SK-N-DZ (cell line): ENCODE measurements at regions not wholly inside any gene's neighbourhood (a gene's known extent, or its start where the extent isn't known, plus 50 kb on each side); places are given as distances from the start of the nearest gene placed in this dataset.

Experiments used
- DNase-seq: peaks from one replicate; pipeline ENCODE4 v3.0.0-alpha.2; 2015; ENCODE audit warnings: low spot score

DNA sequence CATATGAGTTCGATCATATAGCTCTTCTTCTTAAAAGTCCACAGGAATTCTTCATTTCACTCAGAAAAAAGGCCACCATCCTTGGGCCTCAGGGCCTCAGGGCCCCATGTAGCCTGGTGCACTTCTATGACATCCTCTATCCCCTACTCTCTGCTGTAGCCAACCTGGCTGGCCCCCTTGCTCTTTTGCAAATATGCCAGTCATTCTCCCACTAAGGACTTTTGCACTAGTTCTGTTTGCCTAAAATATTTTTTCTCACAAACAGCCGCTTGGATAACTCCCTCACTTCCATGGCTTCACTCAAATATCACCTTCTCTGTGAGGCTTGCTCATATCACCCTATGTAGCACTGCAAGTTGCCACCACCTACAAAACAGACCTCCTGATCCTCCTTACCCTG, 604.7 kb upstream of the JAG1 start:
- DNase-seq = no peak

DNA sequence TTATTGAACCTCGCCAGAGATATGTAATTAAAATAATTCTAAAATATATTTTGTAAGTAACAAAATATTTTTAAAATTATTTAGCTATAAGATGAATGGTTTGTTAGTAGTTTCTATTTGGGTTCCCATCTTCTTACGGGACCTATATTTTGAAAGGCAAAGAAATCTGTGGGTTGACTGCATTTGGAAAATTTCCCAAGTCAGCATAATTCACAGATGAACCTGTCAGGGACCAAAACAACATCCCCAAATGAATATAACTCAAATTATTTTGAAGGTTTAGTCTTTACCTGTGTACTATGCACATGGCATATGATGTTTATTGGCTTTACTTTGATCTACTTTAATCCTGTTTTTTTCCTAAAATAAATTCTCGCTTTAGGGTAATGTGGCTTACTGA, 607.4 kb upstream of the JAG1 start:
- DNase-seq = no peak

DNA sequence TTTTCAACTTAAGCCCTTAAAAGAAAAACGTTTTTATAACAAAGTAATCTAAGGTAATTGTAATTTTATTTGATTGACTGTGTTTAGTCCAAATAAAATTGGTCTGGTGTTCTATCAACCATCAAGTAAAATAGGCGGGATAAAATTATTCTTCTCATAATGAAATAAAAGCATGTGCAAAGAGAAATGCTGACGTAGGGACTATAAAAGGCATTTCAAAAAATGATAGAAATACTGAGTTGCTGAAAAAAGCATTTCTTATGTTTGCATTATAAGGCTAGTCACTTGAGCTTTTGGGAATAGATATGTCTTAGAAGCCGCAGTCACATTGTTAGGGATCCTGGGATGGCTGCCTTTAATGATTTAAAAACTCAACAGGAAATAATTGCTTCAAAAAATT, 608.0 kb upstream of the JAG1 start:
- DNase-seq = no peak

DNA sequence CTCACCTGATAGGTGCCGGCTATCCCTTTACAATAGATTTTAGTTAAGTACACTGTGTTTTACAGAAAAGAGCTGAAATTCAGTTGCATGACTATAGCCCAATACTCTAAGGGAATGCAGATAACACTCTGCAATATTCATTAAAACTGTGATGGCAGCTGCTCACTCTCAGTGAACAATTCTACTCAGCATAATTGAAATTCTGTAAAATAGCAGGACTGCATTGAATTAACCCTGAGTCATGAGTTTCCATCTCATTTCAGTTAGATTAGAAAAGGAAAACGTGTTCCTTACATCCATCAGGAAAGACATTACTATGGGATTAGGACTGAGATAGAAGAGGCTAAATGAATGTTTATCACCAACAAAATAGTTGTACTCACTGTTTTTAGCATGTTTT, 613.3 kb upstream of the JAG1 start:
- no peak for DNase-seq

DNA sequence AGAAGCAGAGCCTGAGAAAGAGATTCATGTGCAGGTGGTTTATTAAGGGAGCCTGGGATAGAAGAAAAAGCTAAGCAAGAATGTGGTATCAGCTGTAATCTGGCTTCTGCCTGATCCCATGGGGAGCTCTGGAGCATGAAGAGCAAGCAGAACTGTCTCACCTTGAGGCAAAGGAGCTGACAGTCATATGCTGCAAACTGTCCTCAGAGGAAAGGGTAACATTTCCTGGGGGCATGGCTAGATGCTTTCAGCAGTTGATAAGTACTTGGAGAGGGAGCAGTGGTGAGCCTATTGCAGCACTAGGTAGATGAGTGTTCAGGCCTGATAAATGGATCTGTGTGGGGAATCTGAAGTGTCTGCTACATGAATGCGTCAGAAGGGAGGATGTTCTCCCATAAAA, 621.5 kb upstream of the BTBD3 start:
- DNase-seq = no peak

DNA sequence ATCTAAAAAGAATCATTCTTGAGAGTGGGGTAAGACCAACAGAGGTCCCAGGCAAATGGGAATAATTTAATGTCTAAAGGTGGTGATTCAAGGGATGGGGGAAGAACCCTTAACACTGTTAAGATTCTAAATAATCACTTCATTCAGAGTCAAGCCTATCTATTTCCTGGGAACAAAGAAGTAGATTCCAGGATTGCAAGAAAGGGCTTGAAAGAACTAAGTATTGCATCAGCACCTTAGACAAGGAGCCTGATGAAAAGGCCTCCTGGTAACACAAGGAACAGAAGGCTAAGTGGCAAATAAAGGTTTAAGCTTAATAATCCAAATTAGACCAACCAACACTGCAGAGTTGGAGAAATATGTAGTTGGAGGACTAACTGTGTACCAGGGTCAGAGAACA, 620.7 kb upstream of the BTBD3 start:
- no peak for DNase-seq

DNA sequence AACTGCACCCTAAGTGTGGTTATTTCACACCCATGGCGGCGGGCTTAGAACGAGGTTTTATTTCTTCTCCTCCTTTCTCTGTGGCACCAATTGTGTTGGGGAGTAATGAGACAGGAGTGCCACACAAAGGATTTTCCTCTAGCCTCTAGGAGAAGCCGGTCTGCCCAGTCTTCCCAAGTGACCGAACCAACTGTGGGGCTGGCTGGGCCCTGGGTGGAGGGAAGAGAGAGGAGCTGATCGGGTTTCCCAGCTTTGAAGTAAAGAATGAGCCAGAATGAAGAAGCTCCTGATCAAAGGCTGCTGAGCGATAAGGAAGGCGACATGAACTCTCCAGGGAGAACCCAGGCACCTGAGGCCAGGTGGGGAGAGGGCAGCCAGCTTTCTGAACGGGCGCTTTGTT, 616.0 kb upstream of the BTBD3 start:
- no peak for DNase-seq

DNA sequence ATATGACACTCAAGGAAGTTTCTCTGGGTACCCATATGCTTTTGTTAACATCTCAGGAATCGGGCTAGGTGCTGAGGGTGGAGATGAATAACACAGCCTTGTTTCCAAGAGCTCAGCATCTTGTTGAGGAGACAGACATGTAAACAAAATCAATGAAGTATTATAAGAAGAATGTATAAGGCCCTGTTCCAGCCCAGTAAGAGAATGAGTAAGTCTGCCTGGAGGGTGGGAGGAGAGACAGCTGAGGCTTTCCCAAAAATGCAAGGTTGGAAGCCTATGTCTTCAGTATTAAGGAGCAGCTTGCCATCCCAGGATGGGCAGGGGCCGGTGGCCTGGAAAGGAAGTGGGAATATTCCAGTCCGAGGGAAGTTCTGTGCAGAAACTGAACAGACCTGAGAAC, 615.3 kb upstream of the BTBD3 start:
- no peak for DNase-seq

DNA sequence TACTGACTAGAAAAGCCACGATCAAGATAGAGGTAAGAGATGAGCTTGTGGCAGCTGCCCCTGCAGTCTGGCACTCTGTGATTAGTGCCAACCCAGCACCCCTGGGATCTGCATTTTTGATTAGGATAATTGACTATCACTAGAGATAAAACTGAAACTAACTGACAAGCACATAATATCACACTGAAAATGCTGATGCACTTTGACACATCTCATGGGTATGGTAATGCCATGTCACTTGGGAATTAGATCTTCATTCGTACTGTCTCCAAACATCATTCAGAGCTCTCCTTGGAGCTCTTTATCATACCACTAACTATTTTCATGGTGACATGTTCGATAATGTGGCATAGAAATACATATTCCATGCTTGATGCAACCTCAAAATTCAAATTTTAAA, 612.9 kb upstream of the BTBD3 start:
- DNase-seq = no peak

DNA sequence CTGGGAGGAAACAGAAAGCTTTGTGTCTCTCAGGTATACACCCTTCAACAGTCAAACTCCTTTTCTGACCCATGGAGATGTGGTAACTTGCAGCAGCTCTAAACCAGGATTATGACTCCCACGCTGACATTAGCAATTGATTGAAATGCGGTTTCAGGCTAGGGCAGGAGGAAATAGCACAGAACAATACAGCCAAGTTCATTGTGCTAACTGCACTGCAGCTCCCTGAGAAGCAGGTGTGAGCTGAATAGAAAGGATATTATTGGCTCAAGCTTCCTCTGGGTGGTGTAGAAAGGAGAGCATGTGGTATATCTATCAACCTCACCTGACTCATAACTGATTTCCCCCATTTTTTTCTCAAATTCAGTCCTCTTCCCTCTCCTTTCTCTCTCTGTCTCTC, 612.3 kb upstream of the BTBD3 start:
- DNase-seq = no peak

DNA sequence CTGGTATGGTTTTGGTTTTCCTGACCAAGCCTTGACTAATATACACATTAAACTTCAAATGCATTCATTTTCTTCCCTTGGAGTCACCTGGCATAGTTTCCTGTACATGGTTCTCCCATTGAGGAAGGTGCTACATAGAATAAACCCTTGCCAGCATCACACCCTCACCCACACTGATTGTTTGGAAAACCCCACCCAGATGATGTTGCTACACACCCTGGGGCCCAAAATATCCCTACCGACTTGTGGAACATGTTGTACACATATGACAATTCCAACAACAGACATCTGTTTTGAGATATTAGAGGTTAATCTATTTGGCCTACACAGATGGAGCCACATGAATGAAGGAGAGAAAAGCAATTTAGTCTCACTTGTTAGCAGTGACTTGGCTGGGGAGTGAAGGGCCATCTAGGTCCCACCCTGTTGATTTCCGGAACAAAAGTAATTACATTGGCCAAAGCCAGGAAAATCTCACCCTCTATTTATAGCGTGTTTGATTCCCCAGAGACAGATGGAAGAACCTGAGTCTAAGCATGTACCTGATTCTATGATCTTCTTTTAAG, 606.0 kb upstream of the BTBD3 start:
- no peak for DNase-seq

DNA sequence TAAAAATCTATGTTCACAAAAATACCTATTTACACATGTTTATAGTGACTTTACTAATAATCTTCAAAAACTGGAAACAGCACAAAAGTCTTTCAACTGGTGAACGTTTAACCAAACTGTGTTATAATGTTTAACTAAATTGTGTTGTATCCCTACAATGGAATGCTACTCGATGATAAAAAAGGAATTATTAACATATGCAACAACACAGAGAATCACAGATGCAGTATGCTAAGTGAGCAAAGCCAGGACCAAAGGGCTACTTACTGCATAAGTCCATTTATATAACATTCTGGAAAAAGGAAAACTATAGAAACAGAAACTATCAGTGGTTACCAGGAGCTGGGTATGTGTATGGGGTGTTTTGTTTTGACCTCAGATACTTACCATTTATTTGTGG, 602.2 kb upstream of the BTBD3 start:
- DNase-seq = no peak

DNA sequence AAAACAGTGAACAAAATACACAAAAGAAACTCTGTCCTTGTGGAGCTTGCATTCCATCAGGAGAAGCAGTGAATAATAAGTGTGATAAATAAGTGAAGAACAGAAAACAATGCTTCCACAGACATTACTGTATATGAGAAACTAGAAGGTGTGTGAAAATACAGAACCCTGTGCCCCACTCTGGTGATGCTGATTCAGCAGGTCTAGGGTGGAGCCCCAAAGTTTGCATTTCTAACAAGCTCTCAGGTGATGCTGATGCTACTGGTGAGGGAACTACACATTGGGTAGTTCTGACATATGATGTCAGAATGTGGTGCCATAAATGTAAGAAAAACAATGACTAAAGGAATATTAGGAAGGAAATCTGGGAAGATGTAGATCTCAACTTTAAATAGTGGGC, 601.4 kb upstream of the BTBD3 start:
- no peak for DNase-seq

DNA sequence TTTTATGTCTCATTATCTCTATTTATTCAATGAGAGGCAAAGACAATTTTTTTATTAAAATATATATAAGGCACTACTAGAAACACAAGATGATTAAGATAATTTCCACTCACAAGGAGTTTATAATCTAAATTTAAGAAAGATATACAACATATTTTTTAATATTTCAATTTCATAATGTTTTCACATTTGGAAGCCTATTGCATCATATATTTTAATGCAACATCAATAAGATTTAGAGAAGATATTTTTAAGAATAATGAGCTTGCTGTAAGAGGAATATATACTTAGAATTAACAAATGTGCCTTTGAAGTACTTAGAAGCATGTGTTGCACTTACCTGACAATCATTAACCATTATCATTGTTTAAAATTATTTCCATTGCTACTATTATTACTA, 597.7 kb upstream of the BTBD3 start:
- no peak for DNase-seq

DNA sequence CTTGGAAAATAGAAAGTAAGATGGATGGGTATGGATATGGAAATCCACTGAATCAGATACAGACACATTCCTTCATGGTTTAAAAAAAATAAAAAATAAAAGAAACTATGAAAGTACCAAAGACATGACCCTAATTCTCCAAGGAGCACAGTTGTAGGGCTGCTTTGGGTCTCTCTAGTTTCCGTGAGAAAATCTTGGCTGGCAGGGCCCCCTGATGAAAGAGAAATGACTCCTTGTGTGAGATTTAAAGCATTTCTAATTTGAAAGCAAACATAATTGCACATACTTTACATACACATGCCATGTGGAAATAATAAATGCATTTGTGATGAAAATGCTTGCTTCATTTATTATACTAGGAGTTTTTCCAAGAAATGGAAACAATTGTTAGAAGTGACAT, 593.9 kb upstream of the BTBD3 start:
- no peak for DNase-seq

DNA sequence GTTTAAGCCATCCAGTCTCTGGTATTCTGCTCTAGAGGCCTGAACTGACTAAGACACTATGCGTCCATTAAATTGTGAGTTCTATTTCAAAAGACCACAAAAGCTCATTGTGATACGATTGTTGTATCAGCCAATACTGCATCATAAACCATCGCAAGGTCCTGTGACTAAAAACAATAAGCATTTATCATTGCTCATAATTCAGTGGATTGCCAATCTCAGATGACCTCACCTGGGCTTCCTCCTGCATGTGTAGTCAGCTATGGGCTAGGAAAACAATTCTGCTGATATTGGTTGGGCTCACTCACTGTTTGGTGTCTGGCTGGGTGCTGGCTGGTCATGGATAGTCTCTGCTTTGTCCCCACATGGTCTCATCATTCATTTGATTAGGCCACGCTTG, 592.7 kb upstream of the BTBD3 start:
- no peak for DNase-seq

DNA sequence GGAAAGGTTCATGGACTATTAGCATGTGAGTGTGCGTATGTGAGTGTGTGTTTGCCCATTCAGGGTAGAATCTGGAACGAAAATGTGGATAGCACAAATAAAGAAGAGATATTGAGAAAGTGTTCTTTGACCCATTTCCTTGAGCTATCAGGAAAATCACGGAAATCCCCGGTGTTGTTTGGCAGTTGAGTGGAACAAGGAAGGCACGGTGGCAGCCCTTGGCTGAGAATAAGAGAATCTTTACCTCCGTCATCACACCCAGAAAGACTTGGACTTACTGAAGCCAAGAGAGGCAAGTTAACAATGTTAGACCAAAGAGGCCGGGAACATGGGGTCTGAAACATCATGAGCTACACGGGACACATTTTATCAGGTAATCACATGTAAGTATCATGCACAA, 588.9 kb upstream of the BTBD3 start:
- DNase-seq = no peak

DNA sequence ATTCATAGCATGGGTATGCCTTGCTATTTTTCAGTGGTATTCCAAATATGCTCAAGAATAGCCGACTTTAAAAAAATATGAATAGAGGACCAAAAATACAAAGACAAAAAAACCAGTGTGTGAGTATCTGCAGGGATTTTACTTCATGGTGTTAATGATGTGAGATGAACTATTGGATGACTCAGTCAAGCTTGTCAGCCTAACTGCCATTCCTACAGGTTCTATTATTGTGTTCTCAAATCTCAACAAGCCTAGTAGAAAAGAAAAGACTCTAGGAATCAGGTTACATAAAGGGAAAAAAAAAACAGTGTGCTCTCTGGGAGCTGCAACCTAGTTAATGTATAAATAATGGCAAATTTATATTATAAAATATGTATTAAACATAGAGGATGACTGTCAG, 588.4 kb upstream of the BTBD3 start:
- no peak for DNase-seq

DNA sequence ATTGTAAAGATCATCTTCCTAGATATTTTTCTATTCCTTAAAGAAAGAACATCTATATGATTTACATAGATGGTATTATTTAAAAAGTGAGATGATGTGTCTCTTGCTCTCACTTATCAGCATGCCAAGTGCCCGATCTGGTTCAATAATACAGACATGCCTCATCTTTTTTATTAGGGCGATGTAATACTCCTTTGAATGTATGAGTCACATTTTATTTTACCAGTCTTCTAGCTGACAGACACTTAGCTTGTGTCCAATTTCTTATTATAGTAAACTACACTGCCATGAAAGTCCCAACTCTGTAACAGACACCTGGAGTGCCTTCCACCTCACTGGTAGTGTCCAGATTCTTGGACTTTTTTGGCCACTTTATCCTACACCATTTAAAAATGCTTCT, 586.6 kb upstream of the BTBD3 start:
- no peak for DNase-seq

DNA sequence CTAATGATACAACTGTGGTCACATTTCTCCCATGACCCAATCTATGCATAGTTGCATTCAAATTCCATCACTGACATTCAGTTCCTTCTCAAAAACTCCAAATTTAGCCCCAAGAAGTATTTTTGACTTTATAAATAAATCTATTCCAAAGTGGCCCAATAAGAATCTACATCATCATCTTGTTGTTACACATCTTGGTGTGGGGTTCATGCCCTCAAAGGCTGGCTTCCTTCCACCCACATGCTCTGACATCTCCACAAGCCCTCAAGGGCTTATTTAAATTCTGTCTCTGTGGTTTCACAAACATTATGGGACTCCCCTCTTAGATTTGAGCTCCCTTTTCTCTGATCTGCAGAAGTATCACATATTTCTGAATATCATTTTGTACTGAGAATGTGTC, 585.3 kb upstream of the BTBD3 start:
- DNase-seq = no peak

DNA sequence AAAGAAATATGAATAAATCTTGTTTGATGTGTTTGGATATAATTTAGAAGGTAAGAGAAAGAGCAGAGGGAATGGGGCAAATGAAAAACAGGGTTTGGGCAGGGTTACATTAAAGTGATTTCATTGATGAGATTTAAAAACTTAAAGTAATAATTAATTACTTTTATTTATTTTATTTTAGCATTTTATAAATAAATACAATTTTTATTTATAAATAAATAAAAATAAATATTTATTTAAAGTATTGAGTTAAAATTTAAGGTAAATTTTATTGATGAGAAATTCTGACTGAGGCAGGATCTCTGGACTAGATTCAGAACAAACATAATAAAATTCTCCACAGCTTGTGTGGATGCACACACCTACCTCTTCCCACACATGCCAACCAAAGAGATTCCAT, 584.1 kb upstream of the BTBD3 start:
- no peak for DNase-seq

DNA sequence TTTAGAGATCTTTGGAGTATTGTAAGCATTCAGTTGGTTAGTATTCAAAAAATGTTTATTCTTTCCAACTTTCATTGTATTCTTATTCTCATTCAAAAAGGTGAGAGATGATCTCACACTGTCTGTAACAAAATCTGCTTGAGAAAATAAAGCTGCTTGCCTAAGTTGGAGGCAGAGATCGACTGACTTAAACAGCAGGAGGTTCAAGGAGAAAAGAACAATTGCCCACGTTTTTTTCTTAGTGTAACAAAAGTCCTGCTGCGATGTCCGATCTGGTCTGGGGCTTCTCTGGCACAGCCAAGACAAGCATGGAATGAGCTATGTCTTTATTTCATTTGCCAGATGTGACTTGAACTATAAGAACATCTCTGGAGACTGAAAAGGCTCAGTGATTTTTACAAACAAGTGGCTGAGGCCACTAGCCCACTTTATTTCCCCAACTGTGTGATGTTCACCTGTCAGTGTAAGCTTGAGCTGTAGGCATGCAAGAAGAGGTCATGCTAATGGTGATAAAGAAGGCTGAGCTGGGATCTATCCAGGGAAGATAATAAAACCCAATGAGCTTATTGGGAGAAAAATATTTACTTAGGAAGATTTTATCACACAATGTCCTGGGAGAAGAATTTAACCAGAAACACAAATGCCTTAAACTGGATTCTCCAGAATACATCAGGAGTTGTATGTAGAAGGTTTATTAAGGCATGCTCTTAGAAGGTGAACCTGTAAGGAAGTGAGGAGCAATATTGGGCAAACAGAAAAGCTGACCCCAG, 580.1 kb upstream of the BTBD3 start:
- DNase-seq = no peak

DNA sequence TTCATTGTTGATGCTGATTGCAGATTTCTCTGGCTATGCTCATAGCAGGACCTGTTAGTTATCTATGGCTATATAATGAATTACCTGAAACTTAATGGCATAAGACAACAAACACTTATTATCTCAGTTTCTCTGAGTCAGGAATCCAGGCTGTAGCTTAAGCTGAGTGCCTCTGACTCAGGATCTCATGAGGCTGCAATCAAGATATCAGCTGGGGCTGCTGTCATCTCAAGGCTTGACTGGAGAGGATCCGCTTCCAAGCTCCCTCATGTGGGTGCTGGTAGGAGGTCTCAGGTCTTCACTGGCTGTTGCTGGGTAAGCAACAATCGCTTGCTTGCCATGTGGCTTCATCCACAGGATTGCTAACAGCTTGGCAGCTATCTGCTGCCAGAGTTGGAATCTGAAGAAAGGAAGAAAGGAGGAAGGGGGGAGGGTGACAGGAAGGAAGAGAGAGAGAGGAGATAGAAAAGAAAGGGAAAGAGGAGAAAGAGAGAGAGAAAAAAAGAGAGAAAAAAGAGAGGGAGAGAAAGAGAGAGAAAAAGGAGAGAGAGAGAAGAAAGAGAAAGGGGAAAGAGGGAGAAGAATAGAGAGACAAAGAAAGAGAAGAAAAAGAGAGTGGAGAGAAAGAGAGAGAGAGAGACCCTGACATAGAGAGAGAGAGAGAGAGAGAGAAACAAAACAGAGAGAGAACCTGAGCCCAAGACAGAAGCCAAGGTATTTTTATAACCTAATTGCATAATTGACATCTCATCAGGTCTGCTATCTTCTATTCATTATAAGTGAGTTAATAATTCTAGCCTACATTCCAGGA, 579.0 kb upstream of the BTBD3 start:
- no peak for DNase-seq
